Endothelial cell of umbilical vein (primary cell): ENCODE measurements at regions not wholly inside any gene's neighbourhood (a gene's known extent, or its start where the extent isn't known, plus 50 kb on each side); places are given as distances from the start of the nearest gene placed in this dataset.

Experiments
- BruUV-seq: library from RNA; stranded (reverse); fragments of 400-500 nt; replicated peaks from 2 replicates; lab custom pipeline; 2021; lab: Mats Ljungman, UMichigan
- CTCF ChIA-PET: fragments of 300-600, 350-600 bp; sonication (Branson Sonifier 250); formaldehyde crosslinking; loops from one replicate; lab custom pipeline; 2021; ENCODE audit warnings: antibody characterized with exemption, inconsistent platforms; lab: Charles Lee
- POLR2A ChIA-PET: fragments of 300-600, 350-600 bp; sonication (Branson Sonifier 250); formaldehyde crosslinking; loops from one replicate; lab custom pipeline; 2021; ENCODE audit warnings: antibody characterized with exemption, inconsistent platforms; lab: Charles Lee
- DNase-seq: peaks from one replicate; pipeline ENCODE4 v3.0.0-alpha.2; 2011; ENCODE audit warnings: low read depth, low spot score
- FAIRE-seq: peaks from 2 replicates; lab custom pipeline; 2011; peaks lifted over from hg19 to GRCh38; lab: Jason Lieb, UNC
- H2AFZ ChIP-seq: 2 replicates; pipeline ENCODE4 v1.6.0; 2012; ENCODE audit warnings: low read depth, low read length, control low read depth, inconsistent platforms
- H3K27ac ChIP-seq: 2 replicates; pipeline ENCODE4 v1.5.1; 2011; ENCODE audit warnings: low read depth, mild to moderate bottlenecking, control low read depth, low read length, moderate library complexity; ENCODE audit not compliant: insufficient read depth
- H3K27me3 ChIP-seq, 2 experiments: 2 replicates each; pipeline versions ENCODE4 v1.6.0 to v1.6.1; 2011; ENCODE audit warnings: low read length in 2 of 2, mixed read lengths in 1 of 2; ENCODE audit not compliant: control insufficient read depth in 2 of 2, insufficient read depth in 2 of 2
- H3K36me3 ChIP-seq, 2 experiments: 2 replicates in 1 of 2; 3 replicates in 1 of 2; pipeline ENCODE4 v1.5.1; 2011; ENCODE audit warnings: low read length in 2 of 2, mild to moderate bottlenecking in 1 of 2, moderate library complexity in 1 of 2; ENCODE audit not compliant: control insufficient read depth in 2 of 2, insufficient read depth in 2 of 2; ENCODE audit errors: extremely low read depth in 1 of 2
- H3K4me1 ChIP-seq: 3 replicates; pipeline ENCODE4 v1.5.1; 2011; ENCODE audit warnings: mild to moderate bottlenecking, low read length; ENCODE audit not compliant: control insufficient read depth, insufficient read depth; ENCODE audit errors: extremely low read depth
- H3K4me2 ChIP-seq: 2 replicates; pipeline ENCODE4 v1.6.1; 2011; ENCODE audit warnings: low read length, control low read depth, mixed read lengths; ENCODE audit not compliant: insufficient read depth
- H3K4me3 ChIP-seq, 3 experiments: fragments of 200-600 bp in 1 of 3; sonication (generic), shearing (Covaris generic) in 1 of 3; replicated peaks in 1 of 3; 2 replicates each; pipeline ENCODE4 v1.5.1; 2011 to 2016; ENCODE audit warnings: control low read depth in 3 of 3, low read length in 3 of 3, mild to moderate bottlenecking in 2 of 3, inconsistent platforms in 1 of 3, low read depth in 1 of 3, moderate library complexity in 1 of 3; ENCODE audit not compliant: insufficient read depth in 1 of 3
- H3K79me2 ChIP-seq: 2 replicates; pipeline ENCODE4 v1.6.0; 2012; ENCODE audit warnings: low read length, inconsistent platforms; ENCODE audit not compliant: control insufficient read depth, insufficient read depth
- H3K9ac ChIP-seq: replicated peaks from 2 replicates; pipeline ENCODE3; 2011; ENCODE audit warnings: low read length, control low read depth; ENCODE audit not compliant: insufficient read depth; ENCODE audit errors: extremely low read depth
- H3K9me1 ChIP-seq: replicated peaks from 3 replicates; pipeline ENCODE4 v1.6.0; 2011; ENCODE audit warnings: mild to moderate bottlenecking, low read length; ENCODE audit not compliant: control insufficient read depth, insufficient read depth; ENCODE audit errors: extremely low read depth
- H3K9me3 ChIP-seq: replicated peaks from 2 replicates; pipeline ENCODE4 v1.5.1; 2012; ENCODE audit warnings: low read length, inconsistent platforms; ENCODE audit not compliant: control insufficient read depth, insufficient read depth
- H4K20me1 ChIP-seq: replicated peaks from 2 replicates; pipeline ENCODE3; 2011; ENCODE audit warnings: mild to moderate bottlenecking, low read length; ENCODE audit not compliant: control insufficient read depth, insufficient read depth; ENCODE audit errors: extremely low read depth
- EZH2 ChIP-seq: IDR thresholded peaks from 2 replicates; pipeline ENCODE4 v1.6.1; 2012; ENCODE audit warnings: borderline replicate concordance, low read depth, mild to moderate bottlenecking, moderate library complexity, low read length, inconsistent platforms; ENCODE audit not compliant: severe bottlenecking
- FOS ChIP-seq: IDR thresholded peaks from 2 replicates; pipeline ENCODE4 v1.6.1; 2011; ENCODE audit warnings: mild to moderate bottlenecking, low read length, moderate library complexity, borderline replicate concordance; ENCODE audit not compliant: insufficient read depth
- GATA2 ChIP-seq: IDR thresholded peaks from 2 replicates; pipeline ENCODE4 v1.7.0; 2011; ENCODE audit warnings: low read depth, mild to moderate bottlenecking, moderate library complexity, mixed read lengths, low read length; ENCODE audit not compliant: insufficient read length, insufficient read depth
- JUN ChIP-seq: IDR thresholded peaks from 2 replicates; pipeline ENCODE4 v1.6.1; 2011; ENCODE audit warnings: borderline replicate concordance, low read depth; ENCODE audit not compliant: insufficient read length, insufficient read depth
- MAX ChIP-seq: IDR thresholded peaks from 2 replicates; pipeline ENCODE4 v1.6.1; 2011; ENCODE audit not compliant: insufficient read depth, insufficient read length
- MYC ChIP-seq: IDR thresholded peaks from one replicate; pipeline ENCODE4 v1.6.1; 2011; ENCODE audit warnings: mild to moderate bottlenecking, low read depth, low read length
- POLR2A ChIP-seq: IDR thresholded peaks from 2 replicates; pipeline ENCODE4 v1.6.1; 2012; ENCODE audit warnings: low read depth, mild to moderate bottlenecking, control low read depth, low read length
- POLR2AphosphoS5 ChIP-seq: IDR thresholded peaks from 2 replicates; pipeline ENCODE4 v1.6.1; 2012; ENCODE audit warnings: low read depth, mild to moderate bottlenecking, control low read depth, low read length, moderate library complexity; ENCODE audit not compliant: insufficient read depth
- dilution Hi-C: fragments of 300-500 bp; cut with MboI; formaldehyde crosslinking; loops from one replicate; pipeline ENCODE4 v1.15.0; 2019; ENCODE audit warnings: low sequenced_read_pairs; ENCODE audit not compliant: extremely low pct_ligation_motif_present
- intact Hi-C: fragments of 100-400 bp; cut with micrococcal nuclease; formaldehyde crosslinking; loops from one replicate; pipeline ENCODE4 v1.10.0; 2022
- TF ChIP-seq, protein P1 (sequence below), 2 donors: IDR thresholded peaks; 1 replicate in 1 of 2; 2 replicates in 1 of 2; pipeline ENCODE4 v1.5.1; 2011; ENCODE audit warnings: low read length in 2 of 2, mild to moderate bottlenecking in 2 of 2, moderate library complexity in 2 of 2, control low read depth in 1 of 2, inconsistent platforms in 1 of 2, low read depth in 1 of 2; ENCODE audit not compliant: insufficient read depth in 1 of 2; ENCODE audit errors: extremely low read depth in 1 of 2

- H3K27me3 ChIP-seq = no peaks in the 10 kb centered on the region
- H3K9me3 ChIP-seq = no peaks in the 10 kb centered on the region
- dilution Hi-C loops (no loop called here), intact Hi-C loops (loop anchor here (5.0 kb wide), 1 partner anchor 647 kb away; no protein-coding TSS in a partner anchor)
- H3K36me3 ChIP-seq = no peaks in the 10 kb centered on the region
- no peak for DNase-seq
- H3K9ac ChIP-seq = no peak overlapping the region
- no peaks in the 10 kb centered on the region for H3K9me1 ChIP-seq
- ChIA-PET CTCF (no interaction called here), POLR2A (no interaction called here)
- H3K4me1 ChIP-seq = peaks cover 9% of the 10 kb centered on the region
- no peak overlapping the region for H3K4me2 ChIP-seq
- BruUV-seq = no TSS peak
- TF ChIP-seq FOS (no peak), POLR2A (no peak), EZH2 (no peak), JUN (no peak), GATA2 (no peak), POLR2AphosphoS5 (no peak)
- H2AFZ ChIP-seq = no peak overlapping the region
- H3K79me2 ChIP-seq = no peaks in the 10 kb centered on the region
- H4K20me1 ChIP-seq = no peaks in the 10 kb centered on the region
- H3K4me3 ChIP-seq = no peak overlapping the region
- FAIRE-seq = no peak
- no peak overlapping the region for H3K27ac ChIP-seq
Measured at GRCh38 chr10:22853906-22854447, 73.9 kb upstream of the ARMC3 start.

- Histone ChIP-seq H3K79me2 (no peaks in the 10 kb centered on the region), H3K9me1 (no peaks in the 10 kb centered on the region), H3K27ac (no peak overlapping the region), H3K27me3 (no peaks in the 10 kb centered on the region), H3K4me2 (no peak overlapping the region), H4K20me1 (no peaks in the 10 kb centered on the region), H2AFZ (no peak overlapping the region), H3K9ac (no peak overlapping the region), H3K9me3 (no peaks in the 10 kb centered on the region), H3K4me1 (peaks cover 11% of the 10 kb centered on the region), H3K36me3 (no peaks in the 10 kb centered on the region), H3K4me3 (no peak overlapping the region)
- intact Hi-C loops = loop anchor here (5.0 kb wide), 1 partner anchor 646 kb away; no protein-coding TSS in a partner anchor
- TF ChIP-seq JUN (no peak), MYC (no peak), POLR2A (no peak), FOS (no peak), POLR2AphosphoS5 (no peak), MAX (no peak), EZH2 (no peak), GATA2 (no peak)
- TF ChIP-seq, protein P1, sequence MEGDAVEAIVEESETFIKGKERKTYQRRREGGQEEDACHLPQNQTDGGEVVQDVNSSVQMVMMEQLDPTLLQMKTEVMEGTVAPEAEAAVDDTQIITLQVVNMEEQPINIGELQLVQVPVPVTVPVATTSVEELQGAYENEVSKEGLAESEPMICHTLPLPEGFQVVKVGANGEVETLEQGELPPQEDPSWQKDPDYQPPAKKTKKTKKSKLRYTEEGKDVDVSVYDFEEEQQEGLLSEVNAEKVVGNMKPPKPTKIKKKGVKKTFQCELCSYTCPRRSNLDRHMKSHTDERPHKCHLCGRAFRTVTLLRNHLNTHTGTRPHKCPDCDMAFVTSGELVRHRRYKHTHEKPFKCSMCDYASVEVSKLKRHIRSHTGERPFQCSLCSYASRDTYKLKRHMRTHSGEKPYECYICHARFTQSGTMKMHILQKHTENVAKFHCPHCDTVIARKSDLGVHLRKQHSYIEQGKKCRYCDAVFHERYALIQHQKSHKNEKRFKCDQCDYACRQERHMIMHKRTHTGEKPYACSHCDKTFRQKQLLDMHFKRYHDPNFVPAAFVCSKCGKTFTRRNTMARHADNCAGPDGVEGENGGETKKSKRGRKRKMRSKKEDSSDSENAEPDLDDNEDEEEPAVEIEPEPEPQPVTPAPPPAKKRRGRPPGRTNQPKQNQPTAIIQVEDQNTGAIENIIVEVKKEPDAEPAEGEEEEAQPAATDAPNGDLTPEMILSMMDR (IDR thresholded peaks at IDR 0.05; ENCODE audit: extremely low read depth in 1 of 2, insufficient read depth in 1 of 2, low read depth in 1 of 2, low read length in 2 of 2) = no peak
- ChIA-PET POLR2A (no interaction called here), CTCF (no interaction called here)
- BruUV-seq = no TSS peak
- dilution Hi-C loops = no loop called here
- no peak for DNase-seq
- no peak for FAIRE-seq
Measured at GRCh38 chr10:22852712-22853353, 75.0 kb upstream of the ARMC3 start.
